ENCODE measurements at regions not wholly inside any gene's neighbourhood (a gene's known extent, or its start where the extent isn't known, plus 50 kb on each side); places are given as distances from the start of the nearest gene placed in this dataset.

DNA sequence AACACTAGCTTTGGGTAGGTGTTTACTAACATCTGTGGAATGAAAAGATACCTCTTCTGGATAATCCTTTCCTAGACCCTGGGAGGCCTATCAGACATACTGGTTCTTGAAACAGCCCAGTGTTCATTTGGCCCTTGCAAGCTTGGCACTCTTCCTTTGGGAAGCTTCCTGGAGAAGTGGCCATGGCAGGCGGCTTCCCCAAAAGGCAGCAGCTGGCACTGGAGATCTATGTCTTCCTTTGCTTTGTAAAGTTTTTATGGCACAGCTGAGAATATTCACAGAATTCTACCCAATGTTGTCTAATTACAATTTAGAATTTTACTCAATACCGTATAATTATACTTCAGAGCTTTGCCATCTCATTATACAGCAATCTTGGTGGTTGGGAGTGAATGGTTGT lies 199.2 kb upstream of the C11orf87 start:
- Histone ChIP-seq H3K4me3 (ENCODE audit: control insufficient read depth in 1 of 7, extremely low read depth in 1 of 7, insufficient read depth in 4 of 7, low read depth in 2 of 7, low read length in 6 of 7) (no peak overlapping the region), H3K36me3 (ENCODE audit: control insufficient read depth in 4 of 4, insufficient read depth in 4 of 4, low read length in 3 of 4) (no peaks in the 10 kb centered on the region), H3K27ac (ENCODE audit: insufficient read depth in 1 of 2, low read depth in 1 of 2, low read length in 2 of 2, poor library complexity in 1 of 2, severe bottlenecking in 2 of 2) (no peak overlapping the region), H3K9me3 (ENCODE audit: control extremely low read depth in 1 of 5, control insufficient read depth in 4 of 5, insufficient read depth in 2 of 5, low read depth in 1 of 5, low read length in 4 of 5) (no peaks in the 10 kb centered on the region), H3K27me3 (replicated peaks in 2 of 5; ENCODE audit: control insufficient read depth in 4 of 5, insufficient read depth in 5 of 5, low read length in 4 of 5) (no peaks in the 10 kb centered on the region), H3K4me1 (ENCODE audit: control extremely low read depth in 1 of 4, control insufficient read depth in 4 of 4, insufficient read depth in 4 of 4, low read length in 3 of 4) (no peaks in the 10 kb centered on the region)
- CTCF ChIA-PET, result no interaction called here
- WGBS (ENCODE audit: insufficient coverage), result no CpG with 5 or more reads among the region's 2 CpGs
- POLR2A ChIA-PET, result no interaction called here
- no peak for DNase-seq

DNA sequence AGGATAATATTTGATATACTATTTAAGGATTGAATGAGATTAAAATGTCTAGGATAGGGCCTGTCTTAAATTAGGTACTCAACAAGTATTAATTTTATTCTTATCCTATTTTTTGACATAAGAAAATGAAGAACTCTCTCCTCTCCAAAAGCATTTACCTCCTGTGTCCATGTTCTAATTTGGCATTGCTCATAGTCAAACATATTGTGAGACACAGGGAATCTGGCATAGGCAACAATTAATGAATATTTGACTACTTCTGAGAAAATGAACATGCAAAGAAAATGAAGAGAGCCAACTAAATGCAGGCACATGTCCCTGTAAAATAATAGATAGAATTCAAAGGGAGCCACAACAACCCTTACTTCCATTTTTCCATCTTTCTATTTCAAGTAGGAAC lies 198.5 kb upstream of the C11orf87 start:
- no peak overlapping the region for H3K4me3 ChIP-seq (ENCODE audit: control insufficient read depth in 1 of 7, extremely low read depth in 1 of 7, insufficient read depth in 4 of 7, low read depth in 2 of 7, low read length in 6 of 7)
- no peak for DNase-seq
- no peaks in the 10 kb centered on the region for H3K9me3 ChIP-seq (ENCODE audit: control extremely low read depth in 1 of 5, control insufficient read depth in 4 of 5, insufficient read depth in 2 of 5, low read depth in 1 of 5, low read length in 4 of 5)
- H3K27ac ChIP-seq (ENCODE audit: insufficient read depth in 1 of 2, low read depth in 1 of 2, low read length in 2 of 2, poor library complexity in 1 of 2, severe bottlenecking in 2 of 2), result no peak overlapping the region
- ChIA-PET POLR2A (no interaction called here), CTCF (no interaction called here)
- H3K36me3 ChIP-seq (ENCODE audit: control insufficient read depth in 4 of 4, insufficient read depth in 4 of 4, low read length in 3 of 4), result no peaks in the 10 kb centered on the region
- no peaks in the 10 kb centered on the region for H3K27me3 ChIP-seq (replicated peaks in 2 of 5; ENCODE audit: control insufficient read depth in 4 of 5, insufficient read depth in 5 of 5, low read length in 4 of 5)
- no peaks in the 10 kb centered on the region for H3K4me1 ChIP-seq (ENCODE audit: control extremely low read depth in 1 of 4, control insufficient read depth in 4 of 4, insufficient read depth in 4 of 4, low read length in 3 of 4)

DNA sequence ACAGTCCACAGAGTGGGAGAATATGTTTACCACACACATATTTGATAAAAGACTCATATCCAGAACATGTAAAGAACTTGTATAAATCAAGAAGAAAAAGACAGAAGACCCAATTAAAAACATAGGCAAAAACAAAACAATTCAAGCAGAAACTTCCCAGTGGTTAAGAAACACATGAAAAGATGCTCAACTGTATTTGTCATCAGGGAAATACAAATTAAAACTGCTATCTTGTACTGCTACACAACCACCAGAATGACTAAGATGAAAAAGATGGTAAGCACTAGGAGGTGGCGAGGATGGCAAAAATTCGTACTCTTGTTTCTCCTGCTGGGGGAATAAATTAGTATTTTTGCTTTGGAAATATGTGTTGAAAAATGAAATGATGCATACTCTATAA lies 192.3 kb upstream of the C11orf87 start:
- CTCF ChIA-PET, result interaction anchor here (0.6 kb wide), 1 partner anchor 79 kb away, joined by 3 read pairs; no protein-coding TSS in a partner anchor
- H3K27ac ChIP-seq (ENCODE audit: insufficient read depth in 1 of 2, low read depth in 1 of 2, low read length in 2 of 2, poor library complexity in 1 of 2, severe bottlenecking in 2 of 2), result no peak overlapping the region
- WGBS (ENCODE audit: insufficient coverage), result no CpG with 5 or more reads among the region's 2 CpGs
- no peaks in the 10 kb centered on the region for H3K27me3 ChIP-seq (replicated peaks in 2 of 5; ENCODE audit: control insufficient read depth in 4 of 5, insufficient read depth in 5 of 5, low read length in 4 of 5)
- H3K9me3 ChIP-seq (ENCODE audit: control extremely low read depth in 1 of 5, control insufficient read depth in 4 of 5, insufficient read depth in 2 of 5, low read depth in 1 of 5, low read length in 4 of 5), result no peaks in the 10 kb centered on the region
- no peak for DNase-seq
- H3K36me3 ChIP-seq (ENCODE audit: control insufficient read depth in 4 of 4, insufficient read depth in 4 of 4, low read length in 3 of 4), result no peaks in the 10 kb centered on the region
- H3K4me1 ChIP-seq (ENCODE audit: control extremely low read depth in 1 of 4, control insufficient read depth in 4 of 4, insufficient read depth in 4 of 4, low read length in 3 of 4), result no peaks in the 10 kb centered on the region
- no peak overlapping the region for H3K4me3 ChIP-seq (ENCODE audit: control insufficient read depth in 1 of 7, extremely low read depth in 1 of 7, insufficient read depth in 4 of 7, low read depth in 2 of 7, low read length in 6 of 7)
- POLR2A ChIA-PET, result no interaction called here

DNA sequence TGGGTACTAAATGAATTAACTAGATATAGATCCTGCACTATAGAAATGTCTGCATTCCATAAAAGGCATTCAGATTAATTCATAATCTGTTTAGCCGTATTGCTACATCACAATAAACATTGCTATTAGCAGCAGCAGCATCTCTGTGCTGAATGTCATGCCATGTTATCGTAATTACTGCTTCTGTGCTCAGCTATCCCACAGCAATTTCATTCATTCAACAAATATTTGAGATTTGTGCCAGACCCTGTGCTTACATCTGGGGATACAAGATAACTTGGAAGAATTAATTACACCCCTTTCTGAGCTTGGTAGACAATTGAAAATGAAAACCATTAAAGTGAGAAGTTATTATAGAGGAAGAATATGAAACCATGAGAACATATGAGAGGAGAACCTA lies 185.8 kb upstream of the C11orf87 start:
- Histone ChIP-seq H3K4me3 (ENCODE audit: control insufficient read depth in 1 of 7, extremely low read depth in 1 of 7, insufficient read depth in 4 of 7, low read depth in 2 of 7, low read length in 6 of 7) (no peak overlapping the region), H3K4me1 (ENCODE audit: control extremely low read depth in 1 of 4, control insufficient read depth in 4 of 4, insufficient read depth in 4 of 4, low read length in 3 of 4) (no peaks in the 10 kb centered on the region), H3K27ac (ENCODE audit: insufficient read depth in 1 of 2, low read depth in 1 of 2, low read length in 2 of 2, poor library complexity in 1 of 2, severe bottlenecking in 2 of 2) (no peak overlapping the region), H3K36me3 (ENCODE audit: control insufficient read depth in 4 of 4, insufficient read depth in 4 of 4, low read length in 3 of 4) (no peaks in the 10 kb centered on the region), H3K27me3 (replicated peaks in 2 of 5; ENCODE audit: control insufficient read depth in 4 of 5, insufficient read depth in 5 of 5, low read length in 4 of 5) (no peaks in the 10 kb centered on the region), H3K9me3 (ENCODE audit: control extremely low read depth in 1 of 5, control insufficient read depth in 4 of 5, insufficient read depth in 2 of 5, low read depth in 1 of 5, low read length in 4 of 5) (peaks cover 0 to 2% (median 0%) of the 10 kb centered on the region in 5 experiments)
- ChIA-PET CTCF (no interaction called here), POLR2A (no interaction called here)
- WGBS (ENCODE audit: insufficient coverage), result 100% methylated on average over 2 of the region's 2 CpGs
- DNase-seq, result no peak

DNA sequence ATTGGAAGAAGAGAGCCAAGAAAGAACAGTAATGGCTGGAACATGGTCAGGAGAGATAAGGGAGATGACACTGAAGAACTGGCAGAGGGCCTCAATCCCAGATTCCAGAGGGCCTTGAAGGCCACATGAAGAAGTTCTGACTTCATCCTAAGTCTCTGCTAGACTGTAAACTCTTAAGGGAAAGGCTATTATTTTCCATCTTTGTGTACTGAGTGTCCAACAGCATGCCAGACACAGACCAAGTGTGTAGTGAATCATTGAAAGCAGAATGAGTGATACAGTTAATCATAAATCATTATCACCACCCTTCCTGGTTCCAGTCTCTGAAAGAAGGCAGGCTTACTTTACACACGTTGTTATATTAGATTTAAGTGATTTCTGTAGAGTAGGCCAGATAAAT lies 185.3 kb upstream of the C11orf87 start:
- H3K4me1 ChIP-seq (ENCODE audit: control extremely low read depth in 1 of 4, control insufficient read depth in 4 of 4, insufficient read depth in 4 of 4, low read length in 3 of 4), result no peaks in the 10 kb centered on the region
- no peaks in the 10 kb centered on the region for H3K36me3 ChIP-seq (ENCODE audit: control insufficient read depth in 4 of 4, insufficient read depth in 4 of 4, low read length in 3 of 4)
- POLR2A ChIA-PET, result no interaction called here
- peaks cover 0 to 2% (median 0%) of the 10 kb centered on the region in 5 experiments for H3K9me3 ChIP-seq (ENCODE audit: control extremely low read depth in 1 of 5, control insufficient read depth in 4 of 5, insufficient read depth in 2 of 5, low read depth in 1 of 5, low read length in 4 of 5)
- H3K27ac ChIP-seq (ENCODE audit: insufficient read depth in 1 of 2, low read depth in 1 of 2, low read length in 2 of 2, poor library complexity in 1 of 2, severe bottlenecking in 2 of 2), result no peak overlapping the region
- WGBS (ENCODE audit: insufficient coverage), result 88% methylated on average over 1 of the region's 1 CpG
- no peak for DNase-seq
- H3K4me3 ChIP-seq (ENCODE audit: control insufficient read depth in 1 of 7, extremely low read depth in 1 of 7, insufficient read depth in 4 of 7, low read depth in 2 of 7, low read length in 6 of 7), result no peak overlapping the region
- CTCF ChIA-PET, result no interaction called here
- H3K27me3 ChIP-seq (replicated peaks in 2 of 5; ENCODE audit: control insufficient read depth in 4 of 5, insufficient read depth in 5 of 5, low read length in 4 of 5), result no peaks in the 10 kb centered on the region

DNA sequence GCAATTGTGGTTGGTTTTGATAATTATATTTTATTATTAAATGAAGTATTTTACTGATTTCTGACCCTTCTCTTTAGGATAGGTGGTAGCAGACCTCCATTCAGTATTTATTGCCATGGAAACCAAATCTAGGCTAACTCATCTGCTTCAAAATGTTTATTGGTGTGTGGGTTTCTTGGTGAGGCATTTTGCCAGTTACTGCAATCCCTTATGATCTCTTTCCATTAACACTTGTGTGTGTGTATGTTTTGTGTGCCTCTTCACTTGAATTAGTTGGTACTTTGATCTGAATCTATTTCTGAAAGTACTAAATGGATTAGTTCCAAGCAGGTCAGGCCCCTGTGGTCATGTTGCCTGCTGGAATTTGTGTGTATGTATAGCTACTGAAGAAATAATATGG lies 184.4 kb upstream of the C11orf87 start:
- ChIA-PET CTCF (no interaction called here), POLR2A (no interaction called here)
- no peak for DNase-seq
- H3K9me3 ChIP-seq (ENCODE audit: control extremely low read depth in 1 of 5, control insufficient read depth in 4 of 5, insufficient read depth in 2 of 5, low read depth in 1 of 5, low read length in 4 of 5), result peaks cover 0 to 2% (median 0%) of the 10 kb centered on the region in 5 experiments
- H3K27me3 ChIP-seq (replicated peaks in 2 of 5; ENCODE audit: control insufficient read depth in 4 of 5, insufficient read depth in 5 of 5, low read length in 4 of 5), result no peaks in the 10 kb centered on the region
- no peaks in the 10 kb centered on the region for H3K36me3 ChIP-seq (ENCODE audit: control insufficient read depth in 4 of 4, insufficient read depth in 4 of 4, low read length in 3 of 4)
- no peak overlapping the region for H3K4me3 ChIP-seq (ENCODE audit: control insufficient read depth in 1 of 7, extremely low read depth in 1 of 7, insufficient read depth in 4 of 7, low read depth in 2 of 7, low read length in 6 of 7)
- no peaks in the 10 kb centered on the region for H3K4me1 ChIP-seq (ENCODE audit: control extremely low read depth in 1 of 4, control insufficient read depth in 4 of 4, insufficient read depth in 4 of 4, low read length in 3 of 4)
- H3K27ac ChIP-seq (ENCODE audit: insufficient read depth in 1 of 2, low read depth in 1 of 2, low read length in 2 of 2, poor library complexity in 1 of 2, severe bottlenecking in 2 of 2), result no peak overlapping the region

DNA sequence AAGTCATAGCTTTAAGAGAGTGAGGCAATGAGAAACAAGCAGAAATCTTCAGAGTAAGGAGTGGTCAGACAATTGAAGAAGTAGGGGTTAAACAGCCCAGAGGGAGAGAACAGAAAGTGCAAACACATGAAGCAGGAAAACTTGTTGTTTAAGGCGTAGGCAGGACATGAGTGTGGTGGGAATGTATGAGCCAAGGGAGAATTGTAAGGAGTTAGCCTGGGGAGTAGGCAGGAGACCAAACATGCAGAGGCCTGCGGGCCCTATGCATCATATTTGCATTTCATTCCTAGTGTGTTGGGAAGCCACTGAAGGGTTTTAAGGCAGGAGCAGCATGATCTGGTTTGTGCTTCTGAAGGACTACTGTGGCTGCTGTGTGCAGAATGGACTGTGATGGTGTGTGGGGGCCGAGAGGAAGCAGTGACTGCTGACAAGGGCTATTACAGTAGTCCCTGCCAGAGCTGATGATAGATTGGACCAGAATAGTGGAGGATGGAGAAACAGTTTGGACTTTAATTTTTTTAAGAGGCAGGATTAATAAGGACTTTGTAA lies 179.9 kb upstream of the C11orf87 start:
- WGBS (ENCODE audit: insufficient coverage), result 90% methylated on average over 3 of the region's 3 CpGs
- Histone ChIP-seq H3K4me1 (ENCODE audit: control extremely low read depth in 1 of 4, control insufficient read depth in 4 of 4, insufficient read depth in 4 of 4, low read length in 3 of 4) (no peaks in the 10 kb centered on the region), H3K4me3 (ENCODE audit: control insufficient read depth in 1 of 7, extremely low read depth in 1 of 7, insufficient read depth in 4 of 7, low read depth in 2 of 7, low read length in 6 of 7) (no peak overlapping the region), H3K27me3 (replicated peaks in 2 of 5; ENCODE audit: control insufficient read depth in 4 of 5, insufficient read depth in 5 of 5, low read length in 4 of 5) (no peaks in the 10 kb centered on the region), H3K36me3 (ENCODE audit: control insufficient read depth in 4 of 4, insufficient read depth in 4 of 4, low read length in 3 of 4) (no peaks in the 10 kb centered on the region), H3K27ac (ENCODE audit: insufficient read depth in 1 of 2, low read depth in 1 of 2, low read length in 2 of 2, poor library complexity in 1 of 2, severe bottlenecking in 2 of 2) (no peak overlapping the region), H3K9me3 (ENCODE audit: control extremely low read depth in 1 of 5, control insufficient read depth in 4 of 5, insufficient read depth in 2 of 5, low read depth in 1 of 5, low read length in 4 of 5) (peaks cover 0 to 2% (median 0%) of the 10 kb centered on the region in 5 experiments)
- ChIA-PET POLR2A (no interaction called here), CTCF (no interaction called here)
- DNase-seq, result no peak
